ENCODE measurements at regions not wholly inside any gene's neighbourhood (a gene's known extent, or its start where the extent isn't known, plus 50 kb on each side); places are given as distances from the start of the nearest gene placed in this dataset.

DNA sequence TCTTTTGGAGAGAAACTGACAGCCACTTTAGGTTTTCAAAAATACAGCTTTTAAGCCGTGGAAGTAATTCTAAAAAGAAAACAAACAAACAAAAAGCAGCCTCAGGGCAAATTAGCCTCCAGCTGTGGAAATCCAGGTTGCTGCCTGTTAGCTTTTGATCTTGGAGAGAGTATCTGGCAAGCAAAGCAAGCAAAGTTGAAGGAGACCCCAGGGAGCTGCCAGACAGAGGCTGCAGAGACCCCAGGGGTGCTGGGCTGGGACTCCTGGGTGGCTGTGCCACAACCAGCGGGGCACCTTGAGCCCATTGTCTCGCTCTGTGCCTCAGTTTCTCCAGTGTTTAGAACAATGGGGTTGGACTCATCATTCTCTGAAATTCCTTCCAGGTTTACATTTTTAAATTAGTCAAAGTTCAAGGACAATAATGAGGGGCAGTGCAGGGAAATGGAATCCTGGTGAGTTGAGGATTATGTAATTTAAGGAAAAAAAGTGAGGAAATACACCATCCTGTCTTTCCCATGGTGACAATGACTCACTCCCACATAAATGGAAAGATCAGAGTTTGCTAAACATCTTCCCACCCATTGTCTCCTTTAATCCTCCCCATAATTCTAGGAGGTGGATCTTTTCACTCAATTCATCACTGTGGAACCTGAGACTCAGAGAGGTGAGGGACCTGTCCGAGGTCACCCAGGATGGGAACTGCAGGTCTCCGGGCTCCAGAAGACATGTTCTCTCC is 480.5 kb downstream of the MATN1 start:
- TF ChIP-seq, protein P1, sequence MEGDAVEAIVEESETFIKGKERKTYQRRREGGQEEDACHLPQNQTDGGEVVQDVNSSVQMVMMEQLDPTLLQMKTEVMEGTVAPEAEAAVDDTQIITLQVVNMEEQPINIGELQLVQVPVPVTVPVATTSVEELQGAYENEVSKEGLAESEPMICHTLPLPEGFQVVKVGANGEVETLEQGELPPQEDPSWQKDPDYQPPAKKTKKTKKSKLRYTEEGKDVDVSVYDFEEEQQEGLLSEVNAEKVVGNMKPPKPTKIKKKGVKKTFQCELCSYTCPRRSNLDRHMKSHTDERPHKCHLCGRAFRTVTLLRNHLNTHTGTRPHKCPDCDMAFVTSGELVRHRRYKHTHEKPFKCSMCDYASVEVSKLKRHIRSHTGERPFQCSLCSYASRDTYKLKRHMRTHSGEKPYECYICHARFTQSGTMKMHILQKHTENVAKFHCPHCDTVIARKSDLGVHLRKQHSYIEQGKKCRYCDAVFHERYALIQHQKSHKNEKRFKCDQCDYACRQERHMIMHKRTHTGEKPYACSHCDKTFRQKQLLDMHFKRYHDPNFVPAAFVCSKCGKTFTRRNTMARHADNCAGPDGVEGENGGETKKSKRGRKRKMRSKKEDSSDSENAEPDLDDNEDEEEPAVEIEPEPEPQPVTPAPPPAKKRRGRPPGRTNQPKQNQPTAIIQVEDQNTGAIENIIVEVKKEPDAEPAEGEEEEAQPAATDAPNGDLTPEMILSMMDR (IDR thresholded peaks at IDR 0.05; ENCODE audit: low read depth, low read length) = no peak
- DNase-seq = no peak
- Histone ChIP-seq H3K36me3 (no peaks in the 10 kb centered on the region), H3K4me1 (no peaks in the 10 kb centered on the region), H3K9me3 (no peaks in the 10 kb centered on the region), H3K27me3 (no peaks in the 10 kb centered on the region), H3K4me3 (ENCODE audit: low read depth, low read length) (no peak overlapping the region)

DNA sequence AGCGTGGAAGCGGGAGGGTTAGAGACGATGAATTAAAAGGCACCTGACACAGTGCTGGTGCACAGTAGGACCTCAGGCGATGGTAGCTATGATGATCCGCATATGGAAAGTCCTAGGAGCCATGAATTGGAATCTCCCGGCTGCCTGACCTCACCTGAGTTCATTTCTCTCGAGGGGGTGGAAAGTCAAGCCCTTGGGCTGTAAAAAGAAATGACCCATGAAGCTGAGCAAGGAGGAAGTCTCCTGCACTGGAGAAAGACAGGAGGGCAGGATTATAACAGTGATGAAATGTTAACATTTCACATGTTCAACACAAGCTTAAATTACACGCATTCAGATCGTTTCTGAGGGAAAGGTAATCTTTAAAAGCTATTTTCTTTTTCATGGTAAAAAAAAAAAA is 481.2 kb downstream of the MATN1 start:
- DNase-seq = no peak
- Histone ChIP-seq H3K4me3 (ENCODE audit: low read depth, low read length) (no peak overlapping the region), H3K9me3 (no peaks in the 10 kb centered on the region), H3K27me3 (no peaks in the 10 kb centered on the region), H3K4me1 (no peaks in the 10 kb centered on the region), H3K36me3 (no peaks in the 10 kb centered on the region)
- TF ChIP-seq, protein P1 (IDR thresholded peaks at IDR 0.05; ENCODE audit: low read depth, low read length) = no peak

GRCh38 chr1:30241681-30242080 is 481.7 kb downstream of the MATN1 start:
- H3K27me3 ChIP-seq = no peaks in the 10 kb centered on the region

DNA sequence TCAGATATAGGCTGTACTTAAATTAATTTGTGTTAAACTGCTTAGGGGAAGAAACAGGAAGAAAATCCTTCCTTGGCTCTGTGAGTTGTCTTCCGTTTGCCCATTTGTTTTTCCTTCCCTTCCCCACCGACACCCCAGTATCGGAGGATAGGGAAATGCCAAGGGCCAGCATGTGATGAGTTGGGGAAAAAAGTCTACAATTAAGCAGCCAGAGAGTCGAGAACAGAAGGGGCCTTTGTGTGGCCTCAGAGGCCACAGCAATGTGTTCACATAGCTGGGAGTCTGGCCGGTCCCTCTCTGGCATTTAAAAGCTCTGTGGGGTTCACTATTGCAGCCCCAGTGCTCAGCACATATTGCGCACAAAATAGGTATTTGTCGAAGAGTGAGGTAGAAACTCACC is 489.3 kb downstream of the MATN1 start:
- Histone ChIP-seq H3K27me3 (no peaks in the 10 kb centered on the region), H3K9me3 (no peaks in the 10 kb centered on the region), H3K4me3 (ENCODE audit: low read depth, low read length) (no peak overlapping the region), H3K36me3 (no peaks in the 10 kb centered on the region), H3K4me1 (no peaks in the 10 kb centered on the region)
- DNase-seq = no peak
- TF ChIP-seq, protein P1 (IDR thresholded peaks at IDR 0.05; ENCODE audit: low read depth, low read length) = no peak

More at GRCh38 chr1:30241681-30242080, 481.7 kb downstream of the MATN1 start:
- H3K4me1 ChIP-seq = no peaks in the 10 kb centered on the region
- H3K36me3 ChIP-seq = no peaks in the 10 kb centered on the region
- H3K4me3 ChIP-seq (ENCODE audit: low read depth, low read length) = no peak overlapping the region
- TF ChIP-seq, protein P1 (IDR thresholded peaks at IDR 0.05; ENCODE audit: low read depth, low read length) = no peak
- no peaks in the 10 kb centered on the region for H3K9me3 ChIP-seq
- no peak for DNase-seq

DNA sequence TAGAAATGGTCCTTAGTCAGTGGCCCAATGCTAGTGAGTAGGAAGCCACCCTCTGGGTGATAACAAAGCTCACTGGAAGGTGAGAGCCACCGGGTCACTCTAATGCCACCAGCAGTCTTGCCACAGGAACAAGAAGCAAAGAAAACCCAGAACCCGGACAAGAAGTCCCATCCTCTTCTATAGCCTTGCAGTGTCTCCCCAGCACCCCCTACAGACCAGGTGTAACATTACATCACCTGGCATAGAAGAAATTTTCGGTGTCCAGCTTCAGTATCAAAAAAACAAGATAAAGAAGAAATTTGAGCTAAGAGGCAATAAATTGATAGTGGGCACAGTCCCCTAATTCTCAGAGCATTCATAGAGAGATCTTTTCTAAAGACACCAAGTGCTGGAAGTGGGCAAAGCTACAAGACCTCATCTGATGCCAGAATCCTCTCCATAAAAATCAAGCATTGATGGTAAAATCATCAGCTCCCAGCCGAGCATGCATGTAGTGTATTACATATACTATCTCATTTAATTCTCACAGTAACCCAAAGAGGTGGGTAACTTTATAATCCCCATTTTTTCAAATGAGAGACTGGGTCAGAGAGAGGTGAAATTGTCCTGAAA is 491.0 kb downstream of the MATN1 start:
- Histone ChIP-seq H3K4me3 (ENCODE audit: low read depth, low read length) (no peak overlapping the region), H3K4me1 (no peaks in the 10 kb centered on the region), H3K27me3 (no peaks in the 10 kb centered on the region), H3K9me3 (no peaks in the 10 kb centered on the region), H3K36me3 (no peaks in the 10 kb centered on the region)
- DNase-seq = no peak
- TF ChIP-seq, protein P1 (IDR thresholded peaks at IDR 0.05; ENCODE audit: low read depth, low read length) = peak; percentile 69

GRCh38 chr1:30229960-30230359 is 493.4 kb downstream of the MATN1 start:
- DNase-seq = no peak
- Histone ChIP-seq H3K27me3 (no peaks in the 10 kb centered on the region), H3K4me3 (ENCODE audit: low read depth, low read length) (no peak overlapping the region), H3K36me3 (no peaks in the 10 kb centered on the region), H3K9me3 (no peaks in the 10 kb centered on the region), H3K4me1 (no peaks in the 10 kb centered on the region)
- TF ChIP-seq, protein P1 (IDR thresholded peaks at IDR 0.05; ENCODE audit: low read depth, low read length) = no peak
